RWPE2 (cell line): ENCODE measurements at regions not wholly inside any gene's neighbourhood (a gene's known extent, or its start where the extent isn't known, plus 50 kb on each side); places are given as distances from the start of the nearest gene placed in this dataset.

Experiments
- ATAC-seq: fragments of 200-7000 bp; cut with Tn5 transposase; 3 replicates; pipeline ENCODE4 v1.9.1; 2021; ENCODE audit warnings: low read depth
- DNase-seq: peaks from one replicate; pipeline ENCODE4 v3.0.0-alpha.2; 2020; ENCODE audit warnings: low spot score
- H3K27ac ChIP-seq: fragments of 450-650 bp; 2 replicates; pipeline ENCODE4 v1.5.1; 2017; ENCODE audit warnings: mild to moderate bottlenecking; ENCODE audit not compliant: poor library complexity, severe bottlenecking
- H3K27me3 ChIP-seq: fragments of 250-450 bp; sonication (Bioruptor Pico); 2 replicates; pipeline ENCODE4 v1.5.1; 2021; ENCODE audit warnings: mild to moderate bottlenecking, moderate library complexity; ENCODE audit not compliant: insufficient read depth, poor library complexity, severe bottlenecking
- H3K36me3 ChIP-seq: fragments of 250-450 bp; sonication (Bioruptor Pico); 2 replicates; pipeline ENCODE4 v1.5.1; 2020; ENCODE audit warnings: low read depth, mild to moderate bottlenecking, moderate library complexity
- H3K4me1 ChIP-seq: fragments of 250-450 bp; sonication (Bioruptor Pico); 2 replicates; pipeline ENCODE4 v1.5.1; 2021; ENCODE audit warnings: mild to moderate bottlenecking, moderate library complexity; ENCODE audit not compliant: insufficient read depth, poor library complexity, severe bottlenecking
- H3K4me3 ChIP-seq: fragments of 250-450 bp; sonication (Bioruptor Pico); 2 replicates; pipeline ENCODE4 v1.5.1; 2021; ENCODE audit warnings: mild to moderate bottlenecking, moderate library complexity; ENCODE audit not compliant: severe bottlenecking
- H3K9me3 ChIP-seq: fragments of 250-450 bp; sonication (Bioruptor Pico); 2 replicates; pipeline ENCODE4 v1.5.1; 2021; ENCODE audit warnings: mild to moderate bottlenecking, moderate library complexity; ENCODE audit not compliant: severe bottlenecking
- CTCF ChIP-seq: fragments of 450-650 bp; IDR thresholded peaks from one replicate; pipeline ENCODE4 v1.5.1; 2017; ENCODE audit warnings: mild to moderate bottlenecking, moderate library complexity; ENCODE audit not compliant: poor library complexity, severe bottlenecking

DNA sequence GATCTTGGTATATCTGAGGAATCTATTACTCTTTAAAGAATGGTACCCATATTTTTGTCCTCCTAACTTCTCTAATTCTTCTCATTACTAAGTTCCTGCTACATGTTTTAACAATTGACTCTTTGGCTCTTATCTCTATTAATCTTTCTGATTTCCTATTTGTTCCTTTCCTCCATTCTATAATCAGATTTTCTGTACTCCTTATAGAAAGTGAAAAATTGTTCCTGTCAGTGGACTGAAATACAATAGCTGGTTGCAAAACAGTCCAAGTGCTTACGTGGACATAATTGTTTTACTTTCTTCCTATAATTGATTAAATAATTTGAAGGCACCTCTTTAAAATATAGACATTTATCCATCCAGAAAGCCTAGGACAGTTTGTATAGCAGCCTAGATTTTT lies 86.7 kb upstream of the PTHLH start:
- DNase-seq: no peak
- Histone ChIP-seq H3K27me3 (no peaks in the 10 kb centered on the region), H3K4me3 (no peak overlapping the region), H3K36me3 (no peaks in the 10 kb centered on the region), H3K9me3 (no peaks in the 10 kb centered on the region), H3K4me1 (no peaks in the 10 kb centered on the region), H3K27ac (no peak overlapping the region)
- TF ChIP-seq CTCF: no peak
- ATAC-seq: no peak

- no peaks in the 10 kb centered on the region for H3K36me3 ChIP-seq
- DNase-seq (no peak), ATAC-seq (no peak)
- TF ChIP-seq CTCF: no peak
- H3K27ac ChIP-seq: no peak overlapping the region
- H3K27me3 ChIP-seq: no peaks in the 10 kb centered on the region
- no peaks in the 10 kb centered on the region for H3K9me3 ChIP-seq
- no peaks in the 10 kb centered on the region for H3K4me1 ChIP-seq
- H3K4me3 ChIP-seq: no peak overlapping the region
These were observed 87.1 kb upstream of the PTHLH start for GRCh38 chr12:28059668-28060067.

GRCh38 chr12:28060871-28061270 lies 88.3 kb upstream of the PTHLH start:
- H3K4me1 ChIP-seq: no peaks in the 10 kb centered on the region

GRCh38 chr12:28063355-28063880 lies 90.9 kb upstream of the PTHLH start:
- ATAC-seq (no peak), DNase-seq (no peak)
- H3K9me3 ChIP-seq: no peaks in the 10 kb centered on the region
- no peaks in the 10 kb centered on the region for H3K27me3 ChIP-seq
- no peaks in the 10 kb centered on the region for H3K36me3 ChIP-seq
- TF ChIP-seq CTCF: no peak
- no peak overlapping the region for H3K4me3 ChIP-seq
- no peak overlapping the region for H3K27ac ChIP-seq
- H3K4me1 ChIP-seq: no peaks in the 10 kb centered on the region

More at GRCh38 chr12:28060871-28061270, 88.3 kb upstream of the PTHLH start:
- ATAC-seq (no peak), DNase-seq (no peak)
- no peaks in the 10 kb centered on the region for H3K9me3 ChIP-seq
- no peak overlapping the region for H3K4me3 ChIP-seq
- H3K36me3 ChIP-seq: no peaks in the 10 kb centered on the region
- no peaks in the 10 kb centered on the region for H3K27me3 ChIP-seq
- TF ChIP-seq CTCF: no peak
- H3K27ac ChIP-seq: no peak overlapping the region

DNA sequence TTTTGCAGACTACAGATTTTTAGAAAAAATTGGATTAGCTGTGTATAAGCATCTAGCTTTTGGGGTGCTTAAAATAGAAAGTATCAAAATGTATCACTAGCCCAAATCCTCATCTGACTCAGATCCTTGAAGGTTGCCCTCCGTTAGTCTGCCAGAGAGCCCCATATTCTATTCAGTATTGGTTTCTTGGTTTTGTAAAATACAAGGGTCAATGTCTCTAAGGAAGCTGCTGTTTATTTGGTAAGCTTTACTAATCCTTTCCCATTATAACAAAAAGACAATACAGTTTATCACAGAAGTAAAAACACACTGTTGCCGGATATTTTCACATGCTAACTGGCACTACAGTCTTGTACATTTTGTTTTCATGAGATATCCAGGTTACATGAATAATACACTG lies 92.8 kb upstream of the PTHLH start:
- H3K4me3 ChIP-seq: no peak overlapping the region
- DNase-seq: no peak
- no peaks in the 10 kb centered on the region for H3K9me3 ChIP-seq
- H3K27ac ChIP-seq: no peak overlapping the region
- H3K4me1 ChIP-seq: no peaks in the 10 kb centered on the region
- no peaks in the 10 kb centered on the region for H3K27me3 ChIP-seq
- no peaks in the 10 kb centered on the region for H3K36me3 ChIP-seq
- no peak for TF ChIP-seq CTCF
- ATAC-seq: no peak
